ENCODE measurements at regions not wholly inside any gene's neighbourhood (a gene's known extent, or its start where the extent isn't known, plus 50 kb on each side); places are given as distances from the start of the nearest gene placed in this dataset.
A peak's percentile ranks its signal among the peaks of the same experiment; 100 is the strongest.

DNA sequence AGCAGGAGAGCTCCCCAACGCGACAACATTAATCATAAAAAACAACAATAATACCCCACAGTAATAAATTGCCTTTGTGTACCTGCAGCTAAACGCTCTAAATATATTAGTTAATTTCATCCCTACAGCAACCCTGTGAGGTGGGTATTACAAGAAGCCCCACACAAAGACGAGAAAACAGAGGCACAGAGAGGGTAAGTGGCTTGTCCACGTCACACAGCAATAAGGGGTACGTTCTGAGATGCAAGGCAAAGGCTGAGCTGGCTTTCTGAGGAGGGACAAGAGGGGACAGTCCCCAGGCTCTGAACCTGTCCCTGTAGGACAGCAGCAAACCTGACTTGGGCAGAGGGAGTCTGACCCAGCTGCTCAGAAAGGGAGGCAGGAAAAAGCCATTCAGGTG is 78.2 kb downstream of the NCOR2 start:
- no peak for DNase-seq

DNA sequence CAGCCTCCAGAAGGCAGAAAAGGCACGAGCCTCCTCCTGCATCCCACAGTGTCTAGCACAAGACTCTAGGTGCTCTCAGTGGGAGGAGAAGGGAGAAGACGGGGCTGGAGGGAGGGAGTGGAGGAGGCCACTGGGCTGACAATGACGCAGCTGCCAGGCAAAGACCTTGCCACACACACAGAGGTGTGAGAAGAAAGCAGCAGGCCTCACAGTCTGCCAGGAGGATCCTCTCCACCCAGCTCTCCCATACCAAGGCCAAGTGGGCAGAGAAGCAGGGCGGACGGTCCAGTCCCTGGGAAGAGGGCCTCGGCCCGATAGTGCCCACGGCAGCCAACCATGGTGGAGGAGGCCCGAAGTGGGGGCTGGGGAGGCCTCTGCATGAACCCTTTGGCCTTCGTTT is 78.9 kb downstream of the NCOR2 start:
- DNase-seq: no peak

DNA sequence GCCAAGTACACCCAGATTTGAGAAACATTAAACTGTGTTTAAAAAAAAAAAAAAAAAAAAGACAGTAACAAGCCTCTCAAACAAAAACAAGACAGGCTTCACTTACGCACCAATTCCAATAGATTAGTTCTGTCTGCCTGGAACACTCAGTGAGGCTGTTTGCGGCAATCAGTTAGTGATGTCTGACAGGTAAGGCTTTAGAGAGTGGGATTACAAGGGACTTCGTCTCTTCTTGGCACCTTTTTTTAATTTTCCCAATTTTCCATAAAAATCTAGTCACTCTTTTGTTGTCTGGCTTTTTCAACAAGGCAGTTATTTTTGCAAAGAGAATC is 79.6 kb downstream of the NCOR2 start:
- no peak for DNase-seq

DNA sequence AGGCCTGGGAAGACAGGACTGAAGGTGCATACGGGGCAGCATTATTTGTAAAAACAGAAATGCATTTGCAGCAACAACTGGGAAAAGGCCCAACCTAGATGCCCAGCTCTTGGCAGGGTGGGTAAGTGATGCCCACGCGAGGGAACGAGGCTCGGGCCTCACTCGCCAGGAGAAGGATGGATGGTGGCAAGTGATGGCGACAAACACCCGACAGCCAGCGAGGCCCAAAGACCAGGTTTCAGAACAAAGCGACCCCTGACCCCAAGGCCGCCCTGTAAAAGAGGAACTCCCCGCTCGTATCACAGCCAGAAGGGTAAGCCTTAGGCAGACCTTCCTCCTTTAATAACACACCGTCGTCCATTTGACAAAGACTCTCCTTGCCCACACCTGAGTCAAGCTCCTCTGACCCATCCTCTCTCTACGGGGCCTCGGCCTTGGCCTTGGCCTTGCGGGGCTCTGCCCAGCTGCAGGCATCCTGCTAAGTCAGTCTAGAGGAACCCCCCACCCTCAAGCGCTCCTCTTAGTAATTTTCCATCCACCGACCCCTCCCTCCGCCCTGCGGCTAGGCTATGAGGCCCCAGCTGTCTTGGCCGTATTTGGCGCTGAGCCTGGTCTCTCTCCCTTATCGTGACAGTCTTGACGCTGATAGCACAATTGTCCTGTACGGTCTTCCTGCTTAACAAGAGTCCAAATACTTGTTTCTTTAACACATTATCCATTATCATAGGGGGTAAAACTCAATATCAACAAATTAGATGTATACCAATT is 80.2 kb downstream of the NCOR2 start:
- no peak for DNase-seq

DNA sequence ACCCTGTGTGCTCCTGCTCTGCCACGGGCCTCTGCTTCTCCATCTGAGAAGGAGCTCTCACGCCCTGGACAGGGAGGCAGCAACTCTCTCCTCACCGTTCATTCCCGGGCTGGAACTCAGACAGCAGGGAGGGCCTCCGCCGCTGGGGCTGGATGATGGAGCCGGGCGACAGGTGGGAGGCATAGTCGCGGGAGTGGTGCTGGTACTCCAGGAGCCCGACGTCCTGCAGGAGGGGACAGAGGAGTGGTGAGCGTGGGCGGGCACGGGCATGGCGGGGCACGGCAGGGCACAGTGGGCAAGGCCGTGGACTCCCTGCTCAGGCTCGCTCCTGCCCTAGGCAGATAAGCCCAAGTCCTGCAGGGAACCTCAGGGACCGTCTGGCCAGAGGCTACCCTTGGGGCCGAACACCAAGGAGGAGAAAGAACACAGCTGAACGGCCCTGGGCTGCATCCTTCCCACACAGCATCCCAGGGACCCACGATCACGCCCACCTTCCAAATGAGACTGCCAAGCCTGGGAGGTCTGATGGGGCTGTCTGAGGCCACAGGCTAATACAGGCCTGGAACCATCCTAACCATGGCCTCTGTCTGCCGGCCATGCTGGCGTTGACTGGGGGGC is 81.0 kb downstream of the NCOR2 start:
- DNase-seq: no peak

DNA sequence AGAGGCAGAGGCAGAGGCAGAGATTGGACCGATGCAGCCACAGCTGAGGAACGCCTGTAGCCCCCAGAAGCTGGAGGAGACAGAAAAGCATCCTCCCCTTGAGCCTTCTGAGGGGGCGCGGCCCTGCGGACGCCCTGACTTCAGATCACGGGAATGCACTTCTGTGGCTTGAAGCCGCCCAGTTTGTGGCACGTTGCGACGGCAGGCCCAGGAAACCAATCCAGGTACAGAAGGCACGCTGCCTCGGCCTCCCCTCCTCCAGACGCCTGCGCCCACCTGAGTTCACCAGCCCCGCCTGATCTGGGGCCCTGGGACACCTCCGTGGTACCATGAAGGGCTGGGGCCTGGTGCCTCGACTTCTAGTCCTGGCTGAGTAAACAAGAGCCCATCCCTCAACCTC is 82.0 kb downstream of the NCOR2 start:
- DNase-seq: no peak

DNA sequence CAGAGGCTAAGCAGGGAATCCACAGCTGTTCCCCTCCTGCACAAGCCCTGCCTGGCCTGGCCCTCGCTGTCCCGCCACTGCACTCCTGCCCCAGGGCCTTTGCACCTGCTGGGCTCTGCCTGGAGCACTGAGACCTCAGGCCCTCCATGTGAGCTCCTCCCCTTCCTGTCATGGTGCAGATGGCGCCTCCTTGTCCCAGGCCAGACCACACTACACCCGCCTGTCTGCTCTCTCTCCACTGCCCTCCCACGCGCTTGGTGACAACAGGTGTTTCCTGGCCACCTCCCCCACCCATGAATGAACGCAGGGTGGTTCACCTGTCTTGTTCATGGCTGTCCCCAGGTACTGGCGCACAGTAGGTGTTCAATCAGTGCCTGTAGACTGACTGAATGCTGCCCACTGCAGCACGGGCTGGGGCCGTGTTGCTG is 82.9 kb downstream of the NCOR2 start:
- DNase-seq: no peak

DNA sequence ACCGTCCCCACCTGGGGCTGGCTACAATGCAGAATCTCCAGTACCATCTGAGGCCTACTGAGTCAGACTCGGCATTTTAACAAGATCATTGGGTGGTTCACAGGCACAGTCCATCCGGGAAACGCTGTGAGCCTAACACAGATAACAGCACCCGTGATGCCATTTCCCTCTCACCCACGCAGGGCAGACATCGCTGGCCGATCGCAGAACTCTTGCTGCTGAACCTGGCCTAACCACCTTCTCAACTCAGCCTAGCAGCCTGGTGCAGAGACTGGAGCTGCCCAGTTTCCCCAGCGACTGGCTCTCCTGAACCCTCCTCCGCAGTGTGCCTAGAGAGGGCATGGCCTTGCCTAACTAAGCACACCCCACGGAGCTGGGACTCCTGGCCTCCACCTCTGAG is 83.3 kb downstream of the NCOR2 start:
- no peak for DNase-seq

DNA sequence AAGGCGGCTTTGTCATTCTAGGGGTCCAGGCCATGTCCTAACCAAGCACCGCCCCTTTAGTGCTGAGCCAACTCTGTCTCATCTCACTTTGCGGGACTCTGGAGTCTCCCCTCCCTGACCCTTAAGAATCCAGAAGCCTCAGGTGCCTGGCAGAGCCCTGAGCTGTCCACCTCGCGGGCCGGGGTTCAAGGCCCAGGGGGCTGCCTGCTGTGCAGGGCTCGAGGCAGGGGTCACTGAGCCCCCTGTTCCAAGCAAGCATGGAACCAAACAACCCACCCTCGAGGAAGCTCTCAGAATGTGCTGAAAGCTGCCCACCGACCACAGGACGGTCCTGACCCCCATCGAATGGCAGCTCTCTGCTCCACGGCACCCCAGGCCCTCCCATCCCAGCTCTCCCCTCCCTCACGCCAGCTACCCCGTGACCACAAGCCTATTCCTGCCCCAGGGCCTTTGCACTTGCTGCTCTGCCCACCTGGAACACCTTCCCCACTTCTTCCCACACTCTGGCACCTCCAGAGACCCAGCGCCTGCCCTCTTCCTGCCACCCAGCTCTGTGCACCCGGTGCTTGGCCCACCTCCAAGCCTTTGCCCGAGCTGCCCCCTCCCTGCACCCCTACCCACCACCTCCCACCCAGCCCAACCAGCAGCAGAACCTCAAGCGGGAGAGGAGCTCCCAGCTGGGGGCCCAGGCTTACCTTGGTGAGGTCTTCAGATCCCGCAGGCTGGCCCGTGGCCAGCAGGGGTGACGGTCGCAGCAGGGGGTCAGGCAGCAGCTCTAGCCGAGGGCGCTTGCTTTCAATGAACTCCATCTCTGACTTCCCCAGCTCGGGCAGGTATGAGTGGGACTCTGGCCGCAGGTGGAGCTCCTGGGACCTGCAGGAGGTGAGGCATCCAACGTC is 84.3 kb downstream of the NCOR2 start:
- DNase-seq: no peak

DNA sequence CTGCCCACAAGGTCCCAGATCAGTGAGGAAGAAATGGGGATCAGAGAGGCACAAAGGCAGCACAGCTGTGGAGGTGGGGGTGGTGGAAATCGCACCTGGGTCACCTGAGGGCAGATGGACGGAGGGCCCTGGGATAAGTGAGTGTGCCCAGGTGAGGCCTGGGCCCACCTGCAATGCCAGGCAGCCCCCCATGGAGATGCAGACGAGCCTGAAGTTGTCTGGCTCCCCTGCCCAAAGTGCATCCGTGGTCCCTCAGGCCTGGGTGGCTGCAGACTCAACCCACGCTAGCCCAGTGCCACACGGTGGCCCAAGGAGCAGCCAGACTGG is 84.9 kb downstream of the NCOR2 start:
- no peak for DNase-seq

DNA sequence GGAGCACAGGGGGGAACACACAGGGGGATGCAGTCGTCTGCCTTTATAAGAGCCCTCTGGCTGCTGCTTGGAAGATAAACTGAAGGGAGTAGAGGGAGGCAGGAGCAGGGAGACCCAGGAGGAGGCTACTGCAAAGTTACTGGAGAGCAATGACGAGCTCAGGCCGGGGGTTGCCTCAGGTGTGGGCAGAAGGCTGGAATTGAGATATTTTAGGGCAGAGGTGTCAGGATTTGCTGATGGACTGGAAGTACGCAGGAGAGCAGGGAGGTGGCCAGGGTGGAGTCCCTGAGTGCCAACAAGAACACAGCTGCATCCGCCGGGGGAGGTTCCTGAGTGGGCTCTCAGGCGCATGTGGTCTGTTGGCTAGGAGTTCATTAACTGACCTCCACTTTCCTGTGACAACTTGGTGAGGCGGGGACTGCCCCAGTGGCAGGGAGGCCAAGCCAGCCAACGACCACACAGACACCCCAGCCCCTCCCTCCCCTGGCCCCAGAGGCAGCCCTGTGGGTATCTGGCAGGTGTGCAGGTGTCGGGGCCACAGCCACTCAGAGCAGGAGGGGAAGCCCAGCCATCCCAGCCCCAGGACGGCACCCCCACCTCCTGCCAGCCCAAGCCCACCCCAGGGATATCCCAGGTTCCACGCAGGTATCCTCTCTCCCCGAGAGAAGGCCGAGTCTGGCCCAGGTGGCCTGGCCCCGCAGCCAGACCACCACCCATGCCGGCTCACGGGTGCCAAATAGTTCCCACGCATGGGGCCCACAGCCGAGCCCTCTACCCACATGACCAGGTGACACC is 85.4 kb downstream of the NCOR2 start:
- DNase-seq: no peak

DNA sequence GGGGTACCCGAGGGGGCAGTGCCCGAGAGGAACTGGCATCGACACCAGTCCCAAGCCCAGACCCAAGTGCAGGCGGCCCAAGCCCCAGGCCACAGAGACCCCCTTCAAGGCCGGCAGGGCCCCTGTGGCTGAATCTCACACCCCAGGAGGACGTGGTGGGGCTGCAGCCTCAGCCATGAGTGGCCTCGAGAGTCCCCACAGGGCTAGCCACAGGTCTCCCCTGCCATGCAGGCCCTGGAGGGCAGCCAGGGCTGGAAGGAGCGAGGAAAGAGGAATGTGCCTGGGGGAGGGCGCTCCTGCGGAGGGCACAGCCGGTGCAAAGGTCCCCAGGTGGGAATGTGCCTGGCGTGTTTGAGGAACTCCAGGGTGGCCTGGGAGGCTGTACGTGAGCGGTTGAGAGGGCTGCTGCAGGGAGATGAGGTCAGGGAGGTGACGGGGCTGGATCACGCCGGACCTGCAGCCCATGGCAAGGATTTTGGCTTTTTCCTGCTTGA is 86.1 kb downstream of the NCOR2 start:
- no peak for DNase-seq

DNA sequence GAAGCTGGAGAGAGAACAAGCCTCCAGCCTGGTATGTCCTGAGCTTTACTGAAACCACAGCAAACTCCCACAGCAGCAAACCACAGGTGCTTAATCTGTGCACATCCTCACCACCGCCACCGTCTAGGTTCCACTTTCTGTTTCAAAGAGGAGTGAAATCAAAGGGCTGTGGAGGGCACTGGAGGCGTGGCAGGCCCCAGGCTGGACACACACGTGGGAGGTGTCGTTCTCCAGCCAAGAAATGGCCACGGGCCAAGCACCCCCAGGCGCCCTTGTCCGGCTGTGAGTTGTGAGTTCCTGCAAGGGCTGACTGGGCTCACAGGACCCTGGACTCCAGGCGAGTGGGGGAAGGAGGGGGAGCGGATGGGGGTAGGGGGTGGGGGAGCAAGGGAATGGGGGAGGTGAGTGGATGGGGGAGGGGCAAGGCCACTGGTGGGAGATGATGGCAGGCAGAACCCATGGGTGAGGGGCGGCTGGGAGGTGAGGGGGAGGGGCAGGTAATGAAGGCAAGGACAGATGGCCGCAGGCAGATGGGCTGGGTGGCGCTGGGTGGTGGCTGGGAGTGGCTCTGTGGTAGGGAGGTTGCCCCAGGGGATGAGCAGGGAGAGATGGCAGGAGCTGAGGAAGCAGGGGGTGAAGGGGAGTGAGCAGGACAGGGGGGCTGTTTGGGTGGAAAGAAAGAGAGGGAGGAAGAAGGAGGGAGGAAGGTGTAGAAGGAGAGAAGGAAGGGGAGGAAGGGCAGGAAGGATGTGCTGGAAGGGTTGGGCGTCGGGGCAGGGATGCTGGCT is 86.7 kb downstream of the NCOR2 start:
- peak; percentile 10 to 52 for DNase-seq

DNA sequence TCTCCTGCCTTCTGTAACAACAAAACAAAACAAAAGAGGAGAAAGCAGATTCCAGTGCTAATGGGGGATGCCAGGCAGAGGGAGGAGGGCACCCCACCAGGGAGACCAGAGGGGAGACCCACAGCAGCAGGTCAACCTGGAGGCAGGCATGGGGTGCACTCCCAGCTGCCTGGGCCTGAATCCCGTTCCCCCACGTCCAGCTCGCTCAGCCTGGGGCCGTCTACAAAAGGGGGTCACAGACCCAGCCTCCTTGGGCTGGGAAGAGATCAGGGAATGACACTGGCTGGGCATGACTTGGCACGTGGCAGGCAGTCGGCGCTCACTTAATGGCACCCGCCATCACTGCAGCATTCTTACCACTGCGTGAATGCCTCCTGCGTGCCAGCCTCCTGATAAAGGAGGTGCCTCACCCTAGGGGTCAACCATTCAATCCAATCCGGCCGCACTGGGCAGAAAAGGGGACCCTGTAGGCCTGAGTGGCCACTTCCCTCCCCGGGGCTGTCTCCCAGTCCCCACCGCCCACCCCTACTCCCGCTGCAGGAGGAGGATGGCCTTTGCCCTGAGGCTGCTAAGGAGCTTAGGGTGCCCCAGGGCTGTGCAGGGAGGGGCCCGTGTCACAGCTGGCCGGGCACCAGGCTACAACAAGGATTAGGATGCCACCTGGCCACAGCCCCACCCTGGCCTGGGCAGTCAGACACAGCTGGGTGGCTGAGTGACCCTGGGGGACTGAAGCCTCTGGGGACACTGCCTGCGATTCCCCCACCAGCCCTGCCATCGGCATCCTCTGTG is 87.5 kb downstream of the NCOR2 start:
- no peak for DNase-seq

DNA sequence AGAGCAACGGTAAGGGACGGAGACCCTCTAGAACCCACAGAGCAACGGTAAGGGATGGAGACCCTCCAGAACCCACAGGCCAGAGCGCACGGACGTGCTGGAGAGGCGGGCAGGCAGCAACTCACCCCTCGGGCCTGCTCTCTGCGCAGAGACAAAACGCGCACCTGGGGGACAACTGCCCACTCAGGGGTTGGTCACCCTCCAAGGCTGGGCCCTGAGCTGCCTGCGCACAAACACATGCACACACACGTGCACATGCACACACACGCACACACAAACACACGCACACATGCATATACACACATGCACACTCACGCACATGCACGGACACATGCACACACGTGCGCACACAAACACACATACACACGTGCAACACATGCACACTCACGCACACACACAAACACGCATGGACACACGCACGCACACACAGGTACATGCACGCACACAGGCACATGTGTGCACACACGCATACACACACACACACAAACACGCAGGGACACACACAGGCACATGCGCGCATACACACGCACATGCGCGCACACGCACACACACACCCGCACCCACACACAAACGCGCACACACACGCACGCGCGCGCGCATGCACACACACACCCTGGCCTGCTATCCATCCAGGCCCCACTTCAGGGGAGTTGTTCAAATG is 88.3 kb downstream of the NCOR2 start:
- no peak for DNase-seq

DNA sequence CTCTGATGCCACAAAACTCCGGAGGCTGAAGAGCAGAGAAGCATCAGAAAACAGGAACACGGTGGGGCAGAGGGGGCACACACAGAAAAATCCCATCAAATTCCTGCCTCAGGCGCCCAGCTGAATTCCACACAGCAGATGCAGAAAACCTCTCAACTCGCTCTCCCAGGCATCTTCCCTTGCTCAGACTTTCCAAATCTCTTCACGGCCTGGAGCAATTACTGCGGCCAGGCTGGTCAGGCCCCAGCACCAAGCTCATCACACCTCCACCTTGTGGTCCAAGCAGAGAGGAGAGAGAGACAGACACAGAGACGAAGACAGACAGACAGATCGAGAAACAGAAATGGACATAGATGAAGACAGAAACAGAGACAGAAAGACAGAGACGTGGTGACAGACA is 89.0 kb downstream of the NCOR2 start:
- DNase-seq: no peak

DNA sequence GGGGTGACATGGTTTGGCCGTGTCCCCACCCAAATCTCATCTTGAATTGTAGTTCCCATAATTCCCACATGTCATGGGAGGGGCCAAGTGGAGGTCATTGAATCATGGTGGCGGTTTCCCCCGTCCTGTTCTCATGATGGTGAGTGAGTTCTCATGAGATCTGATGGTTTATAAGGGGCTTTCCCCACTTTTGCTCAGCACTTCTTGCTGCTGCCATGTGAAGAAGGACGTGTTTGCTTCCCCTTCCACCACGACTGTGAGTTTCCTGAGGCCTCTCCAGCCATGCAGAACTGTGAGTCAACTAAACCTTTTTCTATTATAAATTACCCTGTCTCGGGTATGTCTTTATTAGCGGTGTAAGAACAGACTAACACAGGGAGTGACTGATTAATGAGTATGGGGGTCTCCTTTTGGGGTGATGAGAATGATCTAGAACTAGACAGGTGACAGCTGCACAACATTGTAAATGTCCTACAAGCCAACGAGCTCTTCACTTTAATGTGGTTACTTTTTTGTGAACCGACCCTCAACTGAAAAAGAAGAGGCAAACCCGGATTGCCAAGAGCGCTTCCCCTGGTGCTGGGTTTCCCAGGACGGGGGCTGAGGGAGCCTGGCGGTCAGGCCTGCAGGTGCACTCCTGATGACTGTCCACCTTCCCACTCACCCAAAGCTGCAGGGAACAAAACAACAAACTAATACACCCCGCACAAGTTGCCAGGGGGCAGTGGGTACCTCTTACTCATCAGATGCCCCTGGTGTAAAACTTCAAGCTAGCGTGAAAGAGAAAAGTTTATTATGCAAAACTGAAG is 90.1 kb downstream of the NCOR2 start:
- DNase-seq: peak in 1 of 2 donors; percentile 41

DNA sequence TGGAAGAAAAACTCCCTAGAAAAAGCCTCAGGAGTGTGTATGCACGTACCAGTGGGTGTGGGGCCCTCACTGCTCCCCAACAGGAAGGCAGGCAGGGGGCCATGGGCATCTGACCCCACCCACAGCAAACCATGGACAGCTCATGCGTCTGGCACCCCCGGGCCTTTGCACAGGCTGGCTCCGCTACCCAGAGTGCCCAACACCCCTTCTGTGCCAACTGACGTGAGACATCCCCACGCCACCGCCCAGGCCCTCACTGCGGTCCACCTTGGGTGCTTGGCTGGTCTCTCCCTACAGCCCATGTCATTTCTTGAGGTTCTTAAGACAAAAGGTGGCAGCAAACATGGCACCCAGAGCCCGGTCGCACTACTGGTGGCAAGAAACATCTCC is 91.4 kb downstream of the NCOR2 start:
- DNase-seq: no peak

DNA sequence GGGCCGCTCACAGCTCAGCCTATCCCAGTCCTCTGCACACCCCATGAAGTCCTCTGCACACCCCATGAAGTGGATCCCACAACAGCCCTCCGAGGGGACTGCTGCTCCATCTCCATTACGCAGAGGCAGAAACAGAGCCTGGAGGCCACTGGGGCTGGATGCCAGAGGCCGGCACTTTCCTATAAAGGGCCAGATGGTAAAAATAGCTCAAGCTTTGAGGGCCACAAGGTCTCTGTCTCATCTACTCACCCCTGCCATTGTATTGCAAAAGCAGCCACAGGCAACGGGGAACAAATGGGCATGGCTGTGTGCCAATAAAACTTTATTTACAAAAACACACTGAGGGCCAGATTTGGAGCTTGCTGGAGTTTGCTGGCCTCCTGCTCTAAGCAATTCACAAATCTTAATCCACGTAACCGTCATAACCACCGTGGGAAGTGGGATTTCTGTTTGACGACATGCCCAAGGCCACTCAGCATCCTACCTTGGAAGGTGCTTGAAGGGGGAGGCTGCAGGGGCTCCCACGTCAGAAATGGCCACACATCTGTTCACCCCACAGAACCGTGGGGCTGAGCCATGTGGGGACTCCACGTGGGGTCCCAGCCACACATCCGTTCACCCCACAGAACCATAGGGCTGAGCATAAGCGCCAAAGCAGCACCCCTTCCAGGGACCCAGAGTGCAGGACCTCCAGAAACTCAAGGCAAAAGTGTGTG is 92.0 kb downstream of the NCOR2 start:
- no peak for DNase-seq
